GM18873 (cell line): ENCODE measurements at regions not wholly inside any gene's neighbourhood (a gene's known extent, or its start where the extent isn't known, plus 50 kb on each side); places are given as distances from the start of the nearest gene placed in this dataset.

Experiments used
- ATAC-seq: cut with Tn5 transposase; IDR thresholded peaks from one replicate; pipeline ENCODE4 v1.9.1; 2021; ENCODE audit warnings: mild to moderate bottlenecking, moderate library complexity, moderate number of reproducible peaks; ENCODE audit not compliant: unreplicated experiment, low FRiP score

- ATAC-seq, result peak; percentile 94
Observed at GRCh38 chr6:45830441-45831139, 185.1 kb downstream of the CLIC5 start.

GRCh38 chr6:45829873-45830272 is 185.8 kb downstream of the CLIC5 start:
- no peak for ATAC-seq

- no peak for ATAC-seq
Observed at GRCh38 chr6:45827952-45828530, 187.6 kb downstream of the CLIC5 start.

- no peak for ATAC-seq
Observed at GRCh38 chr6:45822873-45823272, 192.8 kb downstream of the CLIC5 start.

DNA sequence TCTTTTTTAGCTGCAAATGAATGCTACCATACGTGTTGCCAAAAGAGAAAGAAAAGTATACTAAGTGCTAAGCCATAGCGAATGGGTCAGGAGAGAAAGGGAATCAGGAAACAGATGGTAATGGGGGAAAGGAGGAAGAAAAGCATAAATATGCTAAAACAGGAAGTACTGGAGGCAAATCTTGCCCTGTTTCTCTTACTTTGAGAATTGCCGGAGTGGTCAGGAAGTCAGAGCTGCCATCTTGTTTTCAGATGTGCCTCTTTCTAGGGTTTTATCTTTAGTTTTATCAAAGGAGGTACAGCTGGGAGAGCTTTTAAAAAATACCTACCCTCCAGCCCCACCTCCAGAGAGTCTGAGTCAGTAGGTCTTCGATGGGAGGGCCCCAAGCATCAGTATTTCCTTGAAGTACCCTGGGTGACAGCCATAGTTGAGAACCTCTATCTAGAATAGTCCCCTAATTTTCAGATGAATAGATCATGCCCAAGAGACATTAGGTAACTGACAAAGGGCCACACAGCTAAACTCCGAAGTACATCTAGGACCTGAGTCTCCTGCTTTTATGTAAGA is 193.3 kb downstream of the CLIC5 start:
- no peak for ATAC-seq

DNA sequence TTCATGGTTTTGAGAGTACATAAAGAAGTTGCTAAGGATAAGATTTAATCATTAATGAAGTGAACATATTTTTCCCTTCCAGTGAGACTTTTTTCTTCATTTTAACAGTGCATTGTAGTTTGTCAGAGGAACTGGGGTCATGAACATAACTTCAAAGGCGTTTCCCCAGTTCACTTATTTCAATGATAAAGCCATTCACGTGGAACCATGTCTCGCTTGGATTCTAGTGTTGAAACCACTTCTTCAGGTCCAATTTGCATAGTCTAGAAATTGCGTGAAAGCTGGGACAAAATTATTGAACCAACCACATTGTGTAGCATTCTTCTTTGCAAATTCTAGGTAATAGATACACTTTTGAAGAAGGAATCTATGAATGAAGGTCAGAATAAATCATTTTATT is 197.0 kb downstream of the CLIC5 start:
- ATAC-seq, result no peak

- ATAC-seq, result no peak
Observed at GRCh38 chr6:45816674-45817297, 198.9 kb downstream of the CLIC5 start.

DNA sequence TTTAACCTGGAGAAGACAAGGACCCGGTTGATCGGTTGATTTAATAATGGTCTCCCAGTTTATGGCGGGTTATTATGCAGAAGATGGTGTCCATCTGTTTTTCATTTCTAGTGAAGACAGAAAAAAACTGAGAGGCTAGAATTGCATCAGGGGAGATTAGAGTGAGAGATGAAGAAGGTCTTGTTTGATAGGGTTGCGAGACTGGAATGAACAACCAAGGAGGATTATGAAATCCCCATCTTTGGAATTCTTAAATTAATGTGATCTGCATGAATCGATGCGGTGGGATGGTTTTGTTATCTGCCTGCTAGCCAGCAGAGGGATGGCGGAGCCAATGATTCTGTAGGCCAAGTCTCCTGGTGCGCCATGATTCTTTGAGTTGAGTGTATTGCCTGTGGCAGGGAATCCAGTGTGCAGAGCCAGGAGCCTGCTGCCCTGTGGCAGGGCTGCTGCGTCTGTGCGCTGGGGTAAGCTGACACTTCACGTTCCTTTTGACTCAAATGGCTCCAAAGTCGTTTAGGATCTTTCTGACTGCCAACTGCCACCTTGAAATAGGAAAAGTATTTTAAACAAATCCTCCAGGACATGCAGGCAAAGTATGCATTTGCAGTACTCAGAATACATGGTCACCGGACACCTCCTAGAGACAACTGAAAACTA is 200.1 kb downstream of the CLIC5 start:
- no peak for ATAC-seq

DNA sequence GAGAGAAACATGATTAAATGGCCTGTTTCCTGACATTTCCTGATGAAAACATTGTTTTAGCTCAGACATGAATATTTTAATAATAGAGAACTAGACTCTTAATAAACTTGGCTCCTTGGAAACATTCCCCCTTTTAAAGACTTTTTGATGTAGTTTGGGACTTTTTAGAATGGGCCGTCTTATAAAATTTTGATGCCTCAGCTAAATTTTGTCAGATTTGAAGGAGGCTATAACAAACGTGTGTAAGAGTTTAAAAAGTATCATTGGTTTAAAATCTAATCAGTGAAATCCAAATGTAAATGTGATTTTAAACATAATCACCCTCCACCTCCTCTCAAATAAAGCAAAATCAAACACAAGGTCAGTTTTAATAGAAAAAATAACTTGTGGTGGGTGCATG is 200.9 kb downstream of the CLIC5 start:
- ATAC-seq, result no peak

DNA sequence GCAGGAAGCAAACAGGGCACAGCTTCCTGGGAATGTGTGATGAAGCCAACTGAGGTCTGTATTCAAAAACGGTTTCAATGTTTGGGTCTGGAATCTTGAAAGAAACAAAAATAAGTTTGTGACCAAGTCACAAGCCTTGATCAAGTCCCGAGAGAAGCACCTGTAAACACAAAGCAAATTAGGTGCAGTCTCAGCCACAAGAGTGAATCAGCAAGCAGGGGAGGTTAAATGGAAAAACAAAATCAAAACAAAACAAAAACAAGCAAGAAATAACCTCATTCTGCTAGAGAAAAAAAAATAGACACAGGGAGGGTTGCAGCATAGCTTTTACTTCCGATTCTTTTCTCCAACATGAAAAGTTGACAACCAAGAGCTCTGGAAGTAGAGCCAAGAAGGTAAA is 201.7 kb downstream of the CLIC5 start:
- peak; percentile 63 for ATAC-seq

- no peak for ATAC-seq
Observed at GRCh38 chr6:45812922-45813321, 202.7 kb downstream of the CLIC5 start.

DNA sequence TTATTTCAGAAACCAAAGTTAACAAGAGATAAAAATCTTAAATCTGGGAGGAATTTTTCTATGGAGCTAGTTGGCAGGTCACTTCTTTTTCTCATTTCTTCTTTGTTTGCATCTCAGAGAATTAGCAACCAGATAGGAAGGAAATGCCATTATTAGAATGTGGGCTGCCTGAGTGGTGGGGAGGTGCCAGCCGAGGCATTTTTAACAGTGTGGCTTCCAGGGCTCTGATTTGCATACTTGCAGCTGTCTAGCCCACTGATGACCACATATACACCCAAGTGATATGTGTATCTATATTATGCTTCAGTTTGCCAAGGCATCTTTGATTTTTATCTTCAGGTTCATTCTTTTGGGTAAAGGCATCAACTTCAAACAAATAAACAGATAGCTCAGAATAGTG is 206.7 kb downstream of the CLIC5 start:
- ATAC-seq, result peak; percentile 68

DNA sequence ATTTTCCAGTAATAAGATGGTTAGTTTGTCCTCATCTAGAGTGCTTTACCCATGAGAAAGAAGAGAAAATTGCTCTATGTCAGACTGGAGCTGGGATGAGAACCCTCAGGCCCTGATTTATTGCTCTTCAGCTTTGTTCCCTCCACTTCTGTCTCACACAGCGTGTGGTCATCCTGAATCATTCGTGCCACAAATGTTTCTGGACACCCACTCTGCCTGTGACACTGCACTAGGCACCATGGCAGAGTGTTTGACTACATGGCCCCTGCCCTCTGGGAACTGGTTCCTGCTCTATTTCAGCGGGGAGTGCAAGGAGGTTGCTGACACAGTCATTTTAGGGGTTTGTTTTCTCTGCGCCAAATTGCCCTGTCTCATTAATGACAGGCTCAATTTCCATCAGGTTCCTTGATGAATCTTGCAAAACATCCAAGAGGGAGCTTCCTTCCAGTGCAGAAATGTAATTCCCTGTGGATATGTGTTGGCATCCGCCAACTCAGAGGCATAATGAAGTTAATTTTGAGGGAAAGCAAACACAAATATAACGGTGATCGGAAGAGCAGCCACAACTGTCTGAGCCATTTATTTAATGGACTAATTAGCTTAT is 207.5 kb downstream of the CLIC5 start:
- no peak for ATAC-seq

GRCh38 chr6:45807311-45808041 is 208.2 kb downstream of the CLIC5 start:
- no peak for ATAC-seq

DNA sequence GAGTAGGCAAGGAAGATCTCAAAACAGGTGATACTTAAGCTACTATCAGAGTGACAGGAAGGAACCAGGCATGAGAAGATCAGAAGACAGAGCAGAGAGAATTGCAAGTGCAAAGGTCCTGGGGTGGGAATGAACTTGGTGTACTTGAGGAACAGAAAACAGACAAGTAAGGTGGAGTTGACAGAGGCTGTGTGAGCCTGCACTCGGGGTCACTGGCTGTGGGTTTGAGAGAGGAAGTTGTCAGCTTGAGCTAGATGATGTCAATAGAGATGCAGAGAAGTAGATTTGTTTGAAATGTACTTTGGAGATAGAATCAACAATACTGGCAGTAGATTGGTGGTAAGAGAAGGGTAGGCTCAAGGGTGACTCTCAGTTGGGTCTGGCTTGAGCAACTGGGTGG is 209.5 kb downstream of the CLIC5 start:
- ATAC-seq, result no peak

- no peak for ATAC-seq
Observed at GRCh38 chr6:45803071-45803470, 212.6 kb downstream of the CLIC5 start.

DNA sequence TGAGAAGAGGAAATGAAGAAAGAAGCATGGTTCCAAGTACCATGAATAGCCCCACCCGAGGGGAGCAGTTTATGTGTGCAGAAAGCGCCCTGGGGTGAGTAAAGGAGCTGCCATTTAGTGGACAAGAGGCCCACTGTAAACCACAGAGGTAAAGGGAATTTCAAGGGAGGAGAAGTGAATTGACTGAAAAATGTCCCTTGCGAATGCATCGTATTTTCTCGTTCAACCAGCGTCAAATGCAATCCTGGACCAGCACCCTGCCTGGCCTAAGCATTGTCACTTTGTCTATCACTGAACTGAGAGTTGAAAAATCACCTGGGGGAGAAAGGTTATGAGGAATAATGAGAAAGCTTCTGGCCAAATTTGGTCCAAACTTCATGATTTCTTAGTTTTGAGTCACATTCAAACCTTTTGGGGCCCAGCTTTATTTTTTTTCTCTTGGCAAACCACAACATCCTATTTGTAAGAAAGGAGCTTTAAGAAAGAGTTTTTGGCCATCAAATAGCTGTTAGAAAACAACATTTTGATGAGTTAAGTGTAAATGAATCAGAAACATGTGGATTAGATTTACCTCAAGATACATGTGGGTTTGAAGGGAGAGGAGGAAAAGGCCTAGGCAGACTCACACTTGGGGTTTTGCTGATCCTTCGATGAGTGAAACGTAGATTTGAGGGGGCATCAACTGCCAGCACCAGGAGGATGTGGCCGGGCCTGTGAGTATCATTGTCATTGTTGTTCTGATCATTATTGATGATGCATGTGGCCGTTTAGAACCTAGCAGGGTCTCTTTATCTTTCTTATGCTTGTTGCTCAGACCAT is 214.0 kb downstream of the CLIC5 start:
- no peak for ATAC-seq

DNA sequence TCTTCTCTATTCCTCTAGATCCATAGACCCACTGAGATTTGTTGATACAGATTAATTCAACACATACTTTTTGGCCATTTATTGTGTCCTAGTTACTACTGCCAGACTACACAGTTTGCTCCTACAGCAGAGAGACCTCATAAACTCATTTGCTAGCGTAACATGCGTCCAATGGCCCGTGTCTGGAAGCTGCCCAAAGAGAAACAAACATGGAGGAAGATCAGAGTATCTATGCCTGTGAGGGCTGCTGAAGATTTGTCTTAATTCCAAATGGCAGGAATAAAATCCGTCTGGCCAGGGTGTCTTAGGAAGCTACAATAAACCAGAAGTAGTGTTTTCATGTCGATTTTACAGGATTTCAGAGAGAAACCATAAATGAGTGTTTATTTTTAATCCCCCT is 214.7 kb downstream of the CLIC5 start:
- no peak for ATAC-seq

DNA sequence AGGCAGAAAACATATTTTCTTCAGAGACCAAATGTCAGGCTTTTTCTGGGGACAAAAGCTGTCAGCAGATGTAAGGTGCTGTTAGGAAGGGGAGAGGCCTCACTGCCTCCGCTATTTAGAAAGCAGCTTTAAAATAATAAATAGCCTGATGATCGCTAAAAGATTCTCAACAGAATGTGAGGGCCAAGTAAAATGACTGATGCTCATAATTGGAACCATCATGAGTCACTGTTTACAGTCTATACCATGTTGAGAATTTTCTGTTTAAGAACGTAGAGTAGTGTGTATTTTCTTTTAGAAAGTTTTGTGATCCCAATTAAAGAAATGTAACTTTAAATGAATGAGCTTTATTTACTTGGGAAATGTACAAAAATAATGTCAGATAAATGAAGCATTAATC is 220.0 kb downstream of the CLIC5 start:
- ATAC-seq, result no peak
